HFFc6 (cell line): ENCODE measurements at regions not wholly inside any gene's neighbourhood (a gene's known extent, or its start where the extent isn't known, plus 50 kb on each side); places are given as distances from the start of the nearest gene placed in this dataset.
A peak's percentile ranks its signal among the peaks of the same experiment; 100 is the strongest.

Source experiments
- DNase-seq: peaks from one replicate; pipeline ENCODE4 v3.0.0-alpha.2; 2018
- H3K27ac Mint-ChIP-seq: 2 replicates; pipeline ENCODE4 v1.8.0; 2020; ENCODE audit warnings: mild to moderate bottlenecking, mixed read lengths
- H3K27me3 Mint-ChIP-seq: 2 replicates; pipeline ENCODE4 v1.8.0; 2021; ENCODE audit warnings: mild to moderate bottlenecking, moderate library complexity, mixed read lengths; ENCODE audit not compliant: insufficient read depth
- H3K36me3 Mint-ChIP-seq: 2 replicates; pipeline ENCODE4 v1.8.0; 2021; ENCODE audit warnings: low read depth, mixed read lengths
- H3K4me1 Mint-ChIP-seq: 2 replicates; pipeline ENCODE4 v1.8.0; 2020; ENCODE audit warnings: low read depth, mixed read lengths
- H3K4me3 Mint-ChIP-seq: 2 replicates; pipeline ENCODE4 v1.8.0; 2020; ENCODE audit warnings: mild to moderate bottlenecking, moderate library complexity, mixed read lengths
- H3K9me3 Mint-ChIP-seq: 2 replicates; pipeline ENCODE4 v1.8.0; 2020; ENCODE audit warnings: mild to moderate bottlenecking, mixed read lengths
- TF ChIP-seq, protein P1 (sequence below): fragments of 200-600 bp; sonication (generic); IDR thresholded peaks from 2 replicates; pipeline ENCODE4 v1.5.0; 2021; ENCODE audit warnings: antibody characterized with exemption, mild to moderate bottlenecking

DNA sequence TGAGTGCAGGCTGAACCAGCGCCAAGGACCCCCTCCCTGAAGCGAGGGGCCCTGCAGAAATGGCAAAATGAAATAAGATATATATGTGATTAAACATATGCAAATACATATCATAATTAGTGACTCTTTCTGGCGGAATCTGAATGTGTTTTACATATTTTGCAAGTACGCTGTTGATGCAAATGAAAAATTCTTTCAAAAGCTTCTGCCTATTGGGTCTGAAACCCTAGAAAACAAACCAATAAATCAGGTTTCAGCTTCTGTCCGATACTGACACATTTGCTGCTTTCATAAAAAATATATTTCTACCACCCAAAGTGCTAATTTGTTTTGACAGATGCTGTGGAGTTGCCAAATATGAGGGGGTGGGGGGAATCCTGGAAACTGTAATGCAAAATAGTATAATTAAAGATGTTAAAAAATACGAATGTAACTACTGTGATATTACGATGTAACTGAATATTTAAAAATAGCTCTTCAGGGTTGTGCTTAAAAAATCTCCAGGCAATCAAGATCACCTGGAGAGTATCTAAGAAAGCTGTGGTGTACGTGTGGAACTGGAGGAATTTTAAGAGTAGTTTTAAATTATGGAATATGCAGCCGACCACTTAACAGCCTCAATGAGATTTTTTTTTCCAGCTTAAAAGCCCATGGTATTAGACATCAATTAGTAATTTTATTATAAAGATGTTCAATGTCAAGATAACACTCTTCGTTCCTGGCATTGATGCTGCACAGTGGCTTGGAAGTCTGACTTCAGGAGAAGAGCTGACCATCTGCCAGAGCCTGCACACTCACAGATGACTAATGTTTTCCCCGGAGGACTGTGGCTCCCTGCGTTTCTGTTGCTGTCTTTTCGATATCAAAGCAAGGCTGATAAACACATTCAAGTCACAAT, 122.2 kb upstream of the RCN1 start:
- DNase-seq: peak; percentile 82
- Mint-ChIP-seq H3K9me3 (no peaks in the 10 kb centered on the region), H3K27ac (peak overlapping the region; percentile 55), H3K4me3 (peak overlapping the region; percentile 57), H3K27me3 (peaks cover 15% of the 10 kb centered on the region), H3K36me3 (no peaks in the 10 kb centered on the region), H3K4me1 (peaks cover 15% of the 10 kb centered on the region)
- TF ChIP-seq, protein P1, sequence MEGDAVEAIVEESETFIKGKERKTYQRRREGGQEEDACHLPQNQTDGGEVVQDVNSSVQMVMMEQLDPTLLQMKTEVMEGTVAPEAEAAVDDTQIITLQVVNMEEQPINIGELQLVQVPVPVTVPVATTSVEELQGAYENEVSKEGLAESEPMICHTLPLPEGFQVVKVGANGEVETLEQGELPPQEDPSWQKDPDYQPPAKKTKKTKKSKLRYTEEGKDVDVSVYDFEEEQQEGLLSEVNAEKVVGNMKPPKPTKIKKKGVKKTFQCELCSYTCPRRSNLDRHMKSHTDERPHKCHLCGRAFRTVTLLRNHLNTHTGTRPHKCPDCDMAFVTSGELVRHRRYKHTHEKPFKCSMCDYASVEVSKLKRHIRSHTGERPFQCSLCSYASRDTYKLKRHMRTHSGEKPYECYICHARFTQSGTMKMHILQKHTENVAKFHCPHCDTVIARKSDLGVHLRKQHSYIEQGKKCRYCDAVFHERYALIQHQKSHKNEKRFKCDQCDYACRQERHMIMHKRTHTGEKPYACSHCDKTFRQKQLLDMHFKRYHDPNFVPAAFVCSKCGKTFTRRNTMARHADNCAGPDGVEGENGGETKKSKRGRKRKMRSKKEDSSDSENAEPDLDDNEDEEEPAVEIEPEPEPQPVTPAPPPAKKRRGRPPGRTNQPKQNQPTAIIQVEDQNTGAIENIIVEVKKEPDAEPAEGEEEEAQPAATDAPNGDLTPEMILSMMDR: no peak

DNA sequence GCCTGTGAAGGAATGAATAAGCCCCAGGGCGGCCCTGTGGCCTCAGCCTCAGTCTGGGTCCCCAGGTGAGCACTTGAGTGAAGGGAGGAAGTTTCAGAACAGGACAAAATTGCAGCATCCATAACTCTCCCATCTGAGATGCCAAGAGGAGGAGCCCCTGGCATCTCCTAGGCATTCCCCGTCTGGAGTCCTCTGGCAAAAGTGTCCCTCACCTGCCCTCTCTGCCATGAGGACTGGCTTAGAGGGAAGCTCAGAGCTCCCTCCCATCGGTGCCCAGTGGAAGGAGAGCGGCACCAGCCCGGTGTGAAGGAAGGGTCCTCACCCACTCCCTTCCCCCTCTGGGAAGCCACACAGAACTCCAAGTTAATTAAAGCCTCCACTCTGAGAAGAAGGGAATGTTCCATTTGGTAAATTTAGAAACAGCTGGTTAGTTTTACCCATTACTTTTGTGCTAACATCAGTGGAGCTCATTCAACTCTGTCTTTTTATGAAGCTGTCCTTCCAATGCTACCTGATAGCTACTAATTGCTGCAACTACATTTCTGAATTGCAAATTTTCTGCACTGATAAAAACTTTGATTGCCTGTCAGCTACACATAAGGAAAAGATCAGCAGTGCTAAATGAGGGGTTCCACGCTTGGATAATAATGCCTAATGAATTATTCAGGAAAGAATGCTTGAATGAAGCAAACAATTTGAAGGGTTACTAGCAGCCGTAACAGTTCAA, 123.3 kb upstream of the RCN1 start:
- TF ChIP-seq, protein P1: no peak
- DNase-seq: no peak
- H3K27ac Mint-ChIP-seq: no peak overlapping the region
- H3K4me1 Mint-ChIP-seq: peaks cover 15% of the 10 kb centered on the region
- no peaks in the 10 kb centered on the region for H3K36me3 Mint-ChIP-seq
- no peak overlapping the region for H3K4me3 Mint-ChIP-seq
- peaks cover 14% of the 10 kb centered on the region for H3K27me3 Mint-ChIP-seq
- no peaks in the 10 kb centered on the region for H3K9me3 Mint-ChIP-seq

DNA sequence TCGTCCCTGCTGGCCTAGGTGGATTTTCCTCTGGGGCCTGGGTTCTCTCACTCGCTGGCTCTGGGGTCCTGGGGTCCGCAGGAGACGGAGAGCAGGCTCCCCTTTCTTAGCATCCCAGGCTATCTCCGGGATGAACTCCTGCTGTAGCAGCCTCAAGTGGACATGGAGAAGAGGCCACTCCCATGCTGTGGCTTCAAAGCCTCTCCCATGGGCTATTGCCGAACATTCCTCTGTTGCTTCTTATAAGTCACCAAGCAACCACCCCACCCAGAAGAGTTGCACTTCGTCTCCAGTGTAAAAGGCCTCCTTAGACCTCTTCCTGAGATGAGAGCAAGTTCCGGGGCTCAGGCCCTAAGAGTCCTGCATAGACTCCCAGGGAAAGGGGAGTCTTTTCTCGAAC, 124.0 kb upstream of the RCN1 start:
- Mint-ChIP-seq H3K27ac (no peak overlapping the region), H3K4me3 (no peak overlapping the region), H3K36me3 (no peaks in the 10 kb centered on the region), H3K27me3 (peaks cover 11% of the 10 kb centered on the region), H3K9me3 (no peaks in the 10 kb centered on the region), H3K4me1 (peaks cover 15% of the 10 kb centered on the region)
- TF ChIP-seq, protein P1: no peak
- no peak for DNase-seq

DNA sequence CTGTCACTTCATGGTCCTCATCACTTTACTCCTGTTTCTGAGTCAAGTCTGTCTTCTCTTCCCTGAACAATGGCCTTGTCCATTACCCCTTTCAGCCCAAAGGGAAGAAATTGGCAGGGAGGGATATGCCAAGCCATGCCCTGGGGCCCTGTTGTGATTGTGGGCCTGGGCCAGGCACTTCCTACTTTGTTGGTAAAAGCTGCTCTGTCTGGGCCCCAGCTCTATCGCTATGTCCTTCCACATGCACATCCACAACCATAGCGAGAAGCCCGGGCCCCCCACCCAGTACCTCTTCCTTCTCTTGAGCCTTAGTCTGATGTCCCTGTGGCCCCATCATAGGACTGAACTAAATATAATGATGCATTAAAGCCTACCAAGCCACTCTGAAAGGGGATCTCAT, 126.7 kb upstream of the RCN1 start:
- DNase-seq: no peak
- Mint-ChIP-seq H3K9me3 (no peaks in the 10 kb centered on the region), H3K4me3 (no peak overlapping the region), H3K36me3 (no peaks in the 10 kb centered on the region), H3K4me1 (peaks cover 17% of the 10 kb centered on the region), H3K27me3 (peaks cover 3% of the 10 kb centered on the region; the same call in 1 of the 2 replicates), H3K27ac (no peak overlapping the region)
- TF ChIP-seq, protein P1: no peak

DNA sequence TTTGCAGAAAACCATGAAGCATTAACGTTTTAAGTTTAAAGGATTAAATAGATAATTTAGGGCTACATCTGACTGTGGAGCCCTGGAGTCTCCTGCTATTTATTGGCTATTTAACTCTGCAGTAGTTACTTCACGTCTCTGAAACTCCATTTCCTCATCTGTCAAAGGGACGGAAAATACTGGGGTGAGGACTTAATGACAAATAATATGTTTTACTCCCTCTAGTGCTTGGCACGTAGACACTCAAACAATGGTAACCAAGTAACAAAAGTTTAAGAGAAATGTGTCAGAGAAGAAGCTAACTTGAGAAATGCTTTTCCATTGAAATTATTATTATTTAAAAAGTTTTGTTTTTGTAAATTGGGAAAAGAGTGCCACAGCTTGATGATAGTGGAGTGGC, 130.7 kb upstream of the RCN1 start:
- Mint-ChIP-seq H3K27me3 (peaks cover 3% of the 10 kb centered on the region; the same call in 1 of the 2 replicates), H3K4me1 (peaks cover 23% of the 10 kb centered on the region), H3K4me3 (no peak overlapping the region), H3K27ac (no peak overlapping the region), H3K36me3 (no peaks in the 10 kb centered on the region), H3K9me3 (no peaks in the 10 kb centered on the region)
- DNase-seq: no peak
- TF ChIP-seq, protein P1: no peak
